GM12878 (cell line): ENCODE measurements at regions not wholly inside any gene's neighbourhood (a gene's known extent, or its start where the extent isn't known, plus 50 kb on each side); places are given as distances from the start of the nearest gene placed in this dataset.

Experiments
- ATAC-seq: fragments of 200-7000 bp; cut with Tn5 transposase; 3 replicates; pipeline ENCODE4 v1.9.1; 2020; ENCODE audit warnings: mild to moderate bottlenecking, moderate library complexity
- BruUV-seq: library from RNA; stranded (reverse); fragments of 400-500 nt; replicated peaks from 2 replicates; lab custom pipeline; 2021; lab: Mats Ljungman, UMichigan
- CTCF ChIA-PET: fragments of 300-600 bp; sonication (Branson Sonifier 250); formaldehyde crosslinking; extraction: SDS; loops from one replicate; lab custom pipeline; 2021; ENCODE audit warnings: inconsistent platforms; lab: Yijun Ruan, JAX
- POLR2A ChIA-PET: fragments of 350-600 bp; formaldehyde crosslinking; extraction: SDS; loops from one replicate; lab custom pipeline; 2021; ENCODE audit warnings: inconsistent platforms; lab: Charles Lee
- RAD21 ChIA-PET: fragments of 300-600 bp; sonication (Branson Sonifier 250); formaldehyde crosslinking; loops from one replicate; lab custom pipeline; 2023; ENCODE audit warnings: antibody characterized with exemption; ENCODE audit not compliant: unreplicated experiment; lab: Charles Lee
- SMC1A ChIA-PET: fragments of 300-600 bp; sonication (Branson Sonifier 250); formaldehyde crosslinking; loops from one replicate; lab custom pipeline; 2023; ENCODE audit not compliant: unreplicated experiment, uncharacterized antibody; lab: Charles Lee
- DNase-seq: peaks from one replicate; pipeline ENCODE4 v3.0.0-alpha.2; 2011; ENCODE audit warnings: low read depth, low spot score
- FAIRE-seq: peaks from 3 replicates; lab custom pipeline; 2011; peaks lifted over from hg19 to GRCh38; lab: Jason Lieb, UNC
- H2AFZ ChIP-seq: 2 replicates; pipeline ENCODE4 v1.6.0; 2011; ENCODE audit warnings: low read depth, low read length, control low read depth; ENCODE audit not compliant: control insufficient read depth
- H3K27ac ChIP-seq: 2 replicates; pipeline ENCODE4 v1.5.1; 2011; ENCODE audit warnings: control low read depth; ENCODE audit not compliant: control insufficient read depth, insufficient read depth
- H3K27me3 ChIP-seq, 2 experiments: replicated peaks in 1 of 2; 2 replicates each; pipeline versions ENCODE4 v1.6.0 to v1.6.1; 2011; ENCODE audit warnings: low read length in 1 of 2; ENCODE audit not compliant: control insufficient read depth in 2 of 2, insufficient read depth in 2 of 2
- H3K36me3 ChIP-seq, 2 experiments: 2 replicates each; pipeline ENCODE4 v1.5.1; 2011; ENCODE audit warnings: low read length in 1 of 2; ENCODE audit not compliant: control insufficient read depth in 2 of 2, insufficient read depth in 2 of 2
- H3K4me1 ChIP-seq: 2 replicates; pipeline ENCODE4 v1.6.1; 2011; ENCODE audit warnings: mild to moderate bottlenecking, low read length, moderate library complexity, mixed read lengths; ENCODE audit not compliant: control insufficient read depth, insufficient read depth
- H3K4me2 ChIP-seq: 2 replicates; pipeline ENCODE4 v1.6.0; 2011; ENCODE audit warnings: control low read depth; ENCODE audit not compliant: control insufficient read depth, insufficient read depth
- H3K4me3 ChIP-seq: fragments of 200-600 bp; sonication (generic); 2 replicates; pipeline ENCODE4 v1.5.1; 2016
- H3K79me2 ChIP-seq: 2 replicates; pipeline ENCODE4 v1.6.0; 2011; ENCODE audit warnings: low read length; ENCODE audit not compliant: control insufficient read depth, insufficient read depth
- H3K9ac ChIP-seq: 2 replicates; pipeline ENCODE4 v1.8.0; 2011; ENCODE audit warnings: low read length, control low read depth, mixed read lengths; ENCODE audit not compliant: control insufficient read depth, insufficient read depth
- H3K9me3 ChIP-seq: replicated peaks from 3 replicates; pipeline ENCODE4 v1.5.1; 2011; ENCODE audit warnings: mild to moderate bottlenecking, low read length; ENCODE audit not compliant: control insufficient read depth, insufficient read depth
- H4K20me1 ChIP-seq: 2 replicates; pipeline ENCODE4 v1.6.0; 2011; ENCODE audit not compliant: control insufficient read depth, insufficient read depth
- FOXM1 ChIP-seq: IDR thresholded peaks from 2 replicates; pipeline ENCODE4 v1.6.1; 2012; ENCODE audit warnings: low read depth, mild to moderate bottlenecking, inconsistent platforms, low read length, moderate library complexity
- LARP7 ChIP-seq: fragments of 450-650 bp; IDR thresholded peaks from 2 replicates; pipeline ENCODE4 v1.6.1; 2017; ENCODE audit warnings: mild to moderate bottlenecking
- NFIC ChIP-seq: IDR thresholded peaks from 2 replicates; pipeline ENCODE4 v1.6.1; 2012; ENCODE audit warnings: low read depth, mild to moderate bottlenecking, inconsistent platforms, low read length, moderate library complexity
- WGBS: methylation state at CpG from one replicate; pipeline ENCODE4 v1.1.6; 2016; ENCODE audit warnings: low lambda C conversion rate; ENCODE audit not compliant: insufficient replicate concordance, insufficient coverage; ENCODE audit errors: missing lambda C conversion rate; 5-methylcytosine and 5-hydroxymethylcytosine counted together
- in situ Hi-C: fragments of 300-500 bp; cut with MboI; formaldehyde crosslinking; loops from 9 replicates; pipeline ENCODE4 v1.14.3; 2018; ENCODE audit warnings: mixed read lengths
- intact Hi-C: fragments of 100-400 bp; cut with micrococcal nuclease; formaldehyde crosslinking; loops from one replicate; pipeline ENCODE4 v1.14.2; 2022; ENCODE audit not compliant: unreplicated experiment
- TF ChIP-seq, protein P1 (sequence below): IDR thresholded peaks from 2 replicates; pipeline ENCODE4 v1.6.1; 2012; ENCODE audit warnings: improper control_type of control experiment, low read depth, low read length; ENCODE audit not compliant: insufficient replicate concordance

DNA sequence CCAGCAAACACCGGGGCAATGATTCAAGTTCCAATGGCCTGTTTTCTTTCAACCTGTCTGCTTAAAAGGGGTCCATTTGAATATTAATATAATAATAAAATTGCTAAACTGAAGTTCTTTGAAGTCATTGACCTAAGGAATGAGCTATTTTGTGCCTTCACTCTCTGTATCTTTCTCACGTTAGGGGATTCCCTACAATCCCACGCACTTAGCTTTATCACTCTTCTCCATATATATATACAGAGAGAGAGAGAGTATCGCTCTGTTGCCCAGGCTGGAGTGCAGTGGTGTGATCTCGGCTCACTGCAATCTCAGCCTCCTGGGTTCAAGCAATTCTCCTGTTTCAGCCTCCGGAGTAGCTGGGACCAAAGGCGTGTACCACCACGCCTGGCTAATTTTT is 83.9 kb upstream of the NWD2 start:
- Histone ChIP-seq H4K20me1 (no peaks in the 10 kb centered on the region), H3K4me2 (no peak overlapping the region), H3K9ac (no peak overlapping the region), H3K79me2 (no peaks in the 10 kb centered on the region)
- ATAC-seq (peak; percentile 41; the same call in 2 of the 3 replicates), FAIRE-seq (no peak)
- intact Hi-C loops = no loop called here
- RAD21 ChIA-PET = interaction anchor here (0.6 kb wide), 1 partner anchor 839 kb away, joined by 3 read pairs; no protein-coding TSS in a partner anchor
- TF ChIP-seq, protein P1, sequence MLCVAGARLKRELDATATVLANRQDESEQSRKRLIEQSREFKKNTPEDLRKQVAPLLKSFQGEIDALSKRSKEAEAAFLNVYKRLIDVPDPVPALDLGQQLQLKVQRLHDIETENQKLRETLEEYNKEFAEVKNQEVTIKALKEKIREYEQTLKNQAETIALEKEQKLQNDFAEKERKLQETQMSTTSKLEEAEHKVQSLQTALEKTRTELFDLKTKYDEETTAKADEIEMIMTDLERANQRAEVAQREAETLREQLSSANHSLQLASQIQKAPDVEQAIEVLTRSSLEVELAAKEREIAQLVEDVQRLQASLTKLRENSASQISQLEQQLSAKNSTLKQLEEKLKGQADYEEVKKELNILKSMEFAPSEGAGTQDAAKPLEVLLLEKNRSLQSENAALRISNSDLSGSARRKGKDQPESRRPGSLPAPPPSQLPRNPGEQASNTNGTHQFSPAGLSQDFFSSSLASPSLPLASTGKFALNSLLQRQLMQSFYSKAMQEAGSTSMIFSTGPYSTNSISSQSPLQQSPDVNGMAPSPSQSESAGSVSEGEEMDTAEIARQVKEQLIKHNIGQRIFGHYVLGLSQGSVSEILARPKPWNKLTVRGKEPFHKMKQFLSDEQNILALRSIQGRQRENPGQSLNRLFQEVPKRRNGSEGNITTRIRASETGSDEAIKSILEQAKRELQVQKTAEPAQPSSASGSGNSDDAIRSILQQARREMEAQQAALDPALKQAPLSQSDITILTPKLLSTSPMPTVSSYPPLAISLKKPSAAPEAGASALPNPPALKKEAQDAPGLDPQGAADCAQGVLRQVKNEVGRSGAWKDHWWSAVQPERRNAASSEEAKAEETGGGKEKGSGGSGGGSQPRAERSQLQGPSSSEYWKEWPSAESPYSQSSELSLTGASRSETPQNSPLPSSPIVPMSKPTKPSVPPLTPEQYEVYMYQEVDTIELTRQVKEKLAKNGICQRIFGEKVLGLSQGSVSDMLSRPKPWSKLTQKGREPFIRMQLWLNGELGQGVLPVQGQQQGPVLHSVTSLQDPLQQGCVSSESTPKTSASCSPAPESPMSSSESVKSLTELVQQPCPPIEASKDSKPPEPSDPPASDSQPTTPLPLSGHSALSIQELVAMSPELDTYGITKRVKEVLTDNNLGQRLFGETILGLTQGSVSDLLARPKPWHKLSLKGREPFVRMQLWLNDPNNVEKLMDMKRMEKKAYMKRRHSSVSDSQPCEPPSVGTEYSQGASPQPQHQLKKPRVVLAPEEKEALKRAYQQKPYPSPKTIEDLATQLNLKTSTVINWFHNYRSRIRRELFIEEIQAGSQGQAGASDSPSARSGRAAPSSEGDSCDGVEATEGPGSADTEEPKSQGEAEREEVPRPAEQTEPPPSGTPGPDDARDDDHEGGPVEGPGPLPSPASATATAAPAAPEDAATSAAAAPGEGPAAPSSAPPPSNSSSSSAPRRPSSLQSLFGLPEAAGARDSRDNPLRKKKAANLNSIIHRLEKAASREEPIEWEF = no peak
- no peak for TF ChIP-seq LARP7
- peak; percentile 47; the same call in 1 of the 2 replicates for TF ChIP-seq FOXM1
- TF ChIP-seq NFIC = peak; percentile 45; the same call in 1 of the 2 replicates
- TF ChIP-seq, all 136 proteins: peak for 2
- Histone ChIP-seq H3K27ac (no peak overlapping the region), H2AFZ (no peak overlapping the region), H3K4me1 (no peaks in the 10 kb centered on the region), H3K27me3 (no peaks in the 10 kb centered on the region), H3K36me3 (no peaks in the 10 kb centered on the region), H3K4me3 (no peak overlapping the region), H3K9me3 (no peaks in the 10 kb centered on the region)
- no peak for DNase-seq
- 38% methylated on average over 8 of the region's 8 CpGs for WGBS
- no TSS peak for BruUV-seq
- in situ Hi-C loops = no loop called here
- ChIA-PET POLR2A (no interaction called here), SMC1A (interaction anchor here (1.3 to 1.4 kb wide), 2 partner anchors 19 to 36 kb away, joined by 3 to 4 read pairs; no protein-coding TSS in a partner anchor), CTCF (interaction anchor here (0.9 kb wide), 1 partner anchor 19 kb away, joined by 3 read pairs; no protein-coding TSS in a partner anchor)
